Trophoblast cell (in vitro differentiated cells and primary cell): ENCODE measurements at regions not wholly inside any gene's neighbourhood (a gene's known extent, or its start where the extent isn't known, plus 50 kb on each side); places are given as distances from the start of the nearest gene placed in this dataset.

Experiments used
- DNase-seq, 2 donors: peaks; one replicate each; pipeline ENCODE4 v3.0.0-alpha.2; 2016
- H2AFZ ChIP-seq: 2 replicates; pipeline ENCODE4 v1.6.1; 2013; ENCODE audit warnings: low read length, moderate library complexity, mild to moderate bottlenecking; ENCODE audit not compliant: insufficient read depth, poor library complexity
- H2AK5ac ChIP-seq: 2 replicates; pipeline ENCODE4 v1.6.1; 2013; ENCODE audit warnings: mild to moderate bottlenecking, low read length
- H2BK120ac ChIP-seq: 2 replicates; pipeline ENCODE4 v1.6.1; 2013; ENCODE audit warnings: low read length, mild to moderate bottlenecking, moderate library complexity; ENCODE audit not compliant: insufficient read depth, poor library complexity
- H2BK12ac ChIP-seq: 2 replicates; pipeline ENCODE4 v1.6.1; 2013; ENCODE audit warnings: mild to moderate bottlenecking, low read length, moderate library complexity
- H2BK5ac ChIP-seq: 2 replicates; pipeline ENCODE4 v1.6.1; 2013; ENCODE audit warnings: low read length, low read depth, moderate library complexity, mild to moderate bottlenecking; ENCODE audit not compliant: poor library complexity
- H3K14ac ChIP-seq: 2 replicates; pipeline ENCODE4 v1.6.1; 2013; ENCODE audit warnings: mild to moderate bottlenecking, low read length
- H3K18ac ChIP-seq: 2 replicates; pipeline ENCODE4 v1.6.1; 2013; ENCODE audit warnings: mild to moderate bottlenecking, low read length
- H3K23ac ChIP-seq: 2 replicates; pipeline ENCODE4 v1.6.1; 2013; ENCODE audit warnings: low read length
- H3K27ac ChIP-seq: 2 replicates; pipeline ENCODE4 v1.5.1; 2013; ENCODE audit warnings: low read depth, mild to moderate bottlenecking, inconsistent platforms, low read length, moderate library complexity
- H3K27me3 ChIP-seq: 2 replicates; pipeline ENCODE4 v1.6.1; 2013; ENCODE audit warnings: inconsistent platforms, mild to moderate bottlenecking, low read length, moderate library complexity; ENCODE audit not compliant: insufficient read depth
- H3K36me3 ChIP-seq, 2 experiments: 1 replicate in 1 of 2; 2 replicates in 1 of 2; pipeline ENCODE4 v1.6.1; 2013; ENCODE audit warnings: low read length in 2 of 2, mild to moderate bottlenecking in 2 of 2, moderate library complexity in 1 of 2; ENCODE audit not compliant: insufficient read depth in 2 of 2, control insufficient read depth in 1 of 2
- H3K4ac ChIP-seq: 2 replicates; pipeline ENCODE4 v1.6.1; 2013; ENCODE audit warnings: low read depth, mild to moderate bottlenecking, low read length, moderate library complexity
- H3K4me1 ChIP-seq, 2 experiments: 1 replicate in 1 of 2; 2 replicates in 1 of 2; pipeline ENCODE4 v1.6.1; 2013; ENCODE audit warnings: low read length in 2 of 2, mild to moderate bottlenecking in 2 of 2, moderate library complexity in 1 of 2; ENCODE audit not compliant: insufficient read depth in 2 of 2, control insufficient read depth in 1 of 2
- H3K4me2 ChIP-seq: 2 replicates; pipeline ENCODE4 v1.6.1; 2013; ENCODE audit warnings: inconsistent platforms, mild to moderate bottlenecking, low read length, moderate library complexity
- H3K4me3 ChIP-seq: 2 replicates; pipeline ENCODE4 v1.5.1; 2013; ENCODE audit warnings: mild to moderate bottlenecking, low read depth, low read length, inconsistent platforms
- H3K79me1 ChIP-seq: one replicate; pipeline ENCODE4 v1.6.1; 2013; ENCODE audit warnings: low read length
- H3K79me2 ChIP-seq: 2 replicates; pipeline ENCODE4 v1.6.1; 2013; ENCODE audit warnings: low read length, mild to moderate bottlenecking; ENCODE audit not compliant: control insufficient read depth, insufficient read depth, poor library complexity
- H3K9ac ChIP-seq: 2 replicates; pipeline ENCODE4 v1.6.1; 2013; ENCODE audit warnings: mild to moderate bottlenecking, low read length
- H3K9me3 ChIP-seq: 2 replicates; pipeline ENCODE4 v1.6.1; 2013; ENCODE audit warnings: low read depth, mild to moderate bottlenecking, control low read depth, inconsistent platforms, low read length; ENCODE audit not compliant: insufficient read depth
- H4K12ac ChIP-seq: 2 replicates; pipeline ENCODE4 v1.6.1; 2013; ENCODE audit warnings: low read depth, mild to moderate bottlenecking, low read length, moderate library complexity
- H4K8ac ChIP-seq: 2 replicates; pipeline ENCODE4 v1.6.1; 2013; ENCODE audit warnings: low read depth, mild to moderate bottlenecking, low read length, moderate library complexity
- H4K91ac ChIP-seq: one replicate; pipeline ENCODE4 v1.6.1; 2013; ENCODE audit warnings: low read depth, mild to moderate bottlenecking, low read length, moderate library complexity
- WGBS: extraction: QIAGEN DNeasy Blood & Tissue Kit; methylation state at CpG from one replicate; pipeline ENCODE4 v1.1.7; 2013; ENCODE audit warnings: missing lambda C conversion rate; ENCODE audit not compliant: insufficient read length, insufficient coverage; ENCODE audit errors: extremely low coverage; 5-methylcytosine and 5-hydroxymethylcytosine counted together

- Histone ChIP-seq H2AFZ (no peak overlapping the region), H3K27me3 (no peaks in the 10 kb centered on the region), H3K14ac (no peak overlapping the region), H3K36me3 (no peaks in the 10 kb centered on the region), H2AK5ac (no peak overlapping the region), H3K23ac (no peak overlapping the region), H3K27ac (no peak overlapping the region), H2BK12ac (no peak overlapping the region), H3K4me1 (peaks cover 23 to 33% of the 10 kb centered on the region in 2 experiments), H3K4me3 (no peak overlapping the region), H3K4ac (no peak overlapping the region), H3K9ac (no peak overlapping the region), H4K91ac (no peak overlapping the region), H2BK120ac (no peak overlapping the region), H4K12ac (no peak overlapping the region), H2BK5ac (no peak overlapping the region), H3K4me2 (no peak overlapping the region), H3K18ac (no peak overlapping the region), H3K9me3 (peaks cover 14% of the 10 kb centered on the region), H4K8ac (no peak overlapping the region), H3K79me1 (peaks cover 8% of the 10 kb centered on the region), H3K79me2 (peaks cover 4% of the 10 kb centered on the region)
- no peak for DNase-seq
- no CpG with 5 or more reads among the region's 5 CpGs for WGBS
Measured at GRCh38 chr3:72341380-72341770, 506.9 kb downstream of the SHQ1 start.

GRCh38 chr3:72340476-72341379 lies 507.5 kb downstream of the SHQ1 start:
- no peak overlapping the region for H3K4ac ChIP-seq
- no peaks in the 10 kb centered on the region for H3K36me3 ChIP-seq
- H3K27ac ChIP-seq, result no peak overlapping the region
- H3K4me2 ChIP-seq, result no peak overlapping the region
- peak overlapping the region; percentile 10 for H2AK5ac ChIP-seq
- no peak overlapping the region for H4K8ac ChIP-seq
- no peak overlapping the region for H2BK5ac ChIP-seq
- H3K9me3 ChIP-seq, result peaks cover 14% of the 10 kb centered on the region
- no peak overlapping the region for H3K9ac ChIP-seq
- no peak overlapping the region for H3K14ac ChIP-seq
- H2BK12ac ChIP-seq, result peak overlapping the region; percentile 46
- no peak overlapping the region for H3K23ac ChIP-seq
- peak overlapping the region; percentile 26 for H2BK120ac ChIP-seq
- H4K12ac ChIP-seq, result no peak overlapping the region
- H3K4me3 ChIP-seq, result no peak overlapping the region
- WGBS, result no CpG with 5 or more reads among the region's 12 CpGs
- peaks cover 8% of the 10 kb centered on the region for H3K79me1 ChIP-seq
- DNase-seq, result no peak
- H3K79me2 ChIP-seq, result peaks cover 4% of the 10 kb centered on the region
- peak overlapping the region; percentile 15 for H4K91ac ChIP-seq
- H3K27me3 ChIP-seq, result no peaks in the 10 kb centered on the region
- H2AFZ ChIP-seq, result no peak overlapping the region
- peaks cover 19 to 29% of the 10 kb centered on the region in 2 experiments for H3K4me1 ChIP-seq
- no peak overlapping the region for H3K18ac ChIP-seq

GRCh38 chr3:72340056-72340455 lies 508.2 kb downstream of the SHQ1 start:
- no peak for DNase-seq
- H3K4ac ChIP-seq, result no peak overlapping the region
- H3K9me3 ChIP-seq, result peaks cover 14% of the 10 kb centered on the region
- H2AFZ ChIP-seq, result no peak overlapping the region
- H3K4me2 ChIP-seq, result no peak overlapping the region
- no peak overlapping the region for H2BK5ac ChIP-seq
- no peaks in the 10 kb centered on the region for H3K36me3 ChIP-seq
- H3K18ac ChIP-seq, result no peak overlapping the region
- no peak overlapping the region for H3K14ac ChIP-seq
- H2BK12ac ChIP-seq, result peak overlapping the region; percentile 46
- H3K79me1 ChIP-seq, result peaks cover 8% of the 10 kb centered on the region
- H2AK5ac ChIP-seq, result no peak overlapping the region
- peaks cover 15 to 26% of the 10 kb centered on the region in 2 experiments for H3K4me1 ChIP-seq
- H4K8ac ChIP-seq, result no peak overlapping the region
- no CpG with 5 or more reads among the region's 9 CpGs for WGBS
- H4K91ac ChIP-seq, result no peak overlapping the region
- H3K23ac ChIP-seq, result no peak overlapping the region
- no peak overlapping the region for H3K27ac ChIP-seq
- no peak overlapping the region for H3K4me3 ChIP-seq
- H3K27me3 ChIP-seq, result no peaks in the 10 kb centered on the region
- no peak overlapping the region for H4K12ac ChIP-seq
- no peak overlapping the region for H3K9ac ChIP-seq
- peak overlapping the region; percentile 26 for H2BK120ac ChIP-seq
- peaks cover 4% of the 10 kb centered on the region for H3K79me2 ChIP-seq

- H4K91ac ChIP-seq, result peak overlapping the region; percentile 94
- H2BK120ac ChIP-seq, result peak overlapping the region; percentile 74
- no CpG with 5 or more reads among the region's 4 CpGs for WGBS
- H3K27ac ChIP-seq, result peak overlapping the region; percentile 62
- peak overlapping the region; percentile 52 for H3K18ac ChIP-seq
- H3K79me1 ChIP-seq, result peaks cover 8% of the 10 kb centered on the region
- H3K4me1 ChIP-seq, result peaks cover 15 to 26% of the 10 kb centered on the region in 2 experiments
- no peak overlapping the region for H3K9ac ChIP-seq
- H3K4ac ChIP-seq, result peak overlapping the region; percentile 76
- peak overlapping the region; percentile 66 for H2BK5ac ChIP-seq
- no peak overlapping the region for H4K12ac ChIP-seq
- no peak overlapping the region for H3K4me2 ChIP-seq
- H2BK12ac ChIP-seq, result peak overlapping the region; percentile 50
- peaks cover 4% of the 10 kb centered on the region for H3K79me2 ChIP-seq
- no peak overlapping the region for H3K23ac ChIP-seq
- DNase-seq, result no peak
- H4K8ac ChIP-seq, result peak overlapping the region; percentile 18
- H3K4me3 ChIP-seq, result no peak overlapping the region
- peaks cover 14% of the 10 kb centered on the region for H3K9me3 ChIP-seq
- no peaks in the 10 kb centered on the region for H3K27me3 ChIP-seq
- H2AK5ac ChIP-seq, result peak overlapping the region; percentile 16
- no peaks in the 10 kb centered on the region for H3K36me3 ChIP-seq
- H3K14ac ChIP-seq, result peak overlapping the region; percentile 62
- H2AFZ ChIP-seq, result peak overlapping the region; percentile 53
Measured at GRCh38 chr3:72339670-72340030, 508.6 kb downstream of the SHQ1 start.
